ENCODE measurements at regions not wholly inside any gene's neighbourhood (a gene's known extent, or its start where the extent isn't known, plus 50 kb on each side); places are given as distances from the start of the nearest gene placed in this dataset.

- H3K9me3 ChIP-seq (ENCODE audit: low read depth, low read length, poor library complexity, severe bottlenecking): no peaks in the 10 kb centered on the region
- BruUV-seq (replicated peaks): no TSS peak
- CTCF ChIA-PET: no interaction called here
- no peaks in the 10 kb centered on the region for H3K36me3 ChIP-seq (ENCODE audit: insufficient read depth, low read length, poor library complexity, severe bottlenecking)
- no peak overlapping the region for H3K4me3 ChIP-seq (ENCODE audit: low read depth, low read length, poor library complexity, severe bottlenecking)
- TF ChIP-seq EZH2 (IDR thresholded peaks at IDR 0.05; ENCODE audit: borderline replicate concordance, low read depth, low read length, poor library complexity, severe bottlenecking) (no peak), CTCF (conservative IDR thresholded peaks at IDR 0.05; ENCODE audit: low read depth, low read length) (no peak)
- no peaks in the 10 kb centered on the region for H3K4me1 ChIP-seq (ENCODE audit: insufficient read depth, low read length, poor library complexity, severe bottlenecking)
- intact Hi-C loops (cut with micrococcal nuclease; ENCODE audit: unreplicated experiment): no loop called here
- POLR2A ChIA-PET (ENCODE audit: low non-redundant PET): no interaction called here
- no peaks in the 10 kb centered on the region for H3K27me3 ChIP-seq (replicated peaks; ENCODE audit: insufficient read depth, low read depth, low read length, poor library complexity)
- no peak overlapping the region for H3K27ac ChIP-seq (ENCODE audit: low read depth, low read length, poor library complexity, severe bottlenecking)
- no peak for DNase-seq (ENCODE audit: low spot score)
These were observed 70.7 kb upstream of the ANTXRL start for GRCh38 chr10:46216003-46216634.

DNA sequence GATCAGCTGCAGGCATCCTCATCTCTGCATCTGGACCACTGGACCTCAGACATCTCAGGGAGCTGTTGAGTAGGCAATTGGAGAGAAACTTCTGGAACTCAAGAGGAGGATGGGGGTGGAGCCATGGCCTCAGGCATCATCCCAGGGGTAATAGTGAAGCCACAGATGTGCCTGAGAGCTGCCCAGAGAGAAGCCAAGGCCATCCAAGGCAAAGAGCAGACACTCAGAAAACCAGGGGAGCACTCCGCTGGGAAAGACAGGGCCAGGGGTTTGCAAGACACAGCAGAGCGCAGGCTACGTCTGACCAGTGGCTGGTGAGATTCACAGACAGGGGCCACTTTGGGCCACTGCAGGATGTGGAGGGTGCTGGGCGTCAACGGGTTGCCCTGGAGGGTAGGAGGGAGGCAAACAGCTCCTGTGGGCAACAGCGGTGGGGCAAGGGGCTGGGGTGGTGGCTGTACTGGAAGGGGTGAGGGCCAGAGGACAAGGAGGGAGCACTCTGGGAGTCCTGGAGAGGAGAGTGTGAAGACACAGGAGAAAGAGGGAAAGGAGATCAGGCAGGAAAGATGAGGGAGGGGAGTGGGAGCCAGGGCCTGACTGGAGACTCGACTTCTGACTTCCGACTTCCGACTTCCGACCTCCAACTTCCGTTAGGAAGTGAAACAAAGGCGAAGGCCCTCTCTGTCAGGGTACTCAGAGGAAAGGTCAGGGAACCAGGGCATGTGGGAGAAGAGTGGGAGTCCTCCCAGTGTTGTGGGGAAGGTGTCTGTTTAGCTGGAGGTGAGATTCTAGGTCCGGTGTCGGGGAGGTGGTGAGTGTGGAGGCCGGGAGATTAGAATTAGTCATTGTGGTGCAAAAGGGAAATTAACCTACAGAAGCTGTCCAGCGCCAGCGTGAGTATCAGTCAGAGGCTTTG lies 69.7 kb upstream of the ANTXRL start:
- Histone ChIP-seq H3K9me3 (ENCODE audit: low read depth, low read length, poor library complexity, severe bottlenecking) (no peaks in the 10 kb centered on the region), H3K27me3 (replicated peaks; ENCODE audit: insufficient read depth, low read depth, low read length, poor library complexity) (no peaks in the 10 kb centered on the region), H3K36me3 (ENCODE audit: insufficient read depth, low read length, poor library complexity, severe bottlenecking) (no peaks in the 10 kb centered on the region), H3K27ac (ENCODE audit: low read depth, low read length, poor library complexity, severe bottlenecking) (no peak overlapping the region), H3K4me1 (ENCODE audit: insufficient read depth, low read length, poor library complexity, severe bottlenecking) (no peaks in the 10 kb centered on the region), H3K4me3 (ENCODE audit: low read depth, low read length, poor library complexity, severe bottlenecking) (no peak overlapping the region)
- no peak for DNase-seq (ENCODE audit: low spot score)
- ChIA-PET CTCF (no interaction called here), POLR2A (ENCODE audit: low non-redundant PET) (no interaction called here)
- intact Hi-C loops (cut with micrococcal nuclease; ENCODE audit: unreplicated experiment): no loop called here
- no TSS peak for BruUV-seq (replicated peaks)
- TF ChIP-seq EZH2 (IDR thresholded peaks at IDR 0.05; ENCODE audit: borderline replicate concordance, low read depth, low read length, poor library complexity, severe bottlenecking): no peak
- no peak for TF ChIP-seq CTCF (conservative IDR thresholded peaks at IDR 0.05; ENCODE audit: low read depth, low read length)

DNA sequence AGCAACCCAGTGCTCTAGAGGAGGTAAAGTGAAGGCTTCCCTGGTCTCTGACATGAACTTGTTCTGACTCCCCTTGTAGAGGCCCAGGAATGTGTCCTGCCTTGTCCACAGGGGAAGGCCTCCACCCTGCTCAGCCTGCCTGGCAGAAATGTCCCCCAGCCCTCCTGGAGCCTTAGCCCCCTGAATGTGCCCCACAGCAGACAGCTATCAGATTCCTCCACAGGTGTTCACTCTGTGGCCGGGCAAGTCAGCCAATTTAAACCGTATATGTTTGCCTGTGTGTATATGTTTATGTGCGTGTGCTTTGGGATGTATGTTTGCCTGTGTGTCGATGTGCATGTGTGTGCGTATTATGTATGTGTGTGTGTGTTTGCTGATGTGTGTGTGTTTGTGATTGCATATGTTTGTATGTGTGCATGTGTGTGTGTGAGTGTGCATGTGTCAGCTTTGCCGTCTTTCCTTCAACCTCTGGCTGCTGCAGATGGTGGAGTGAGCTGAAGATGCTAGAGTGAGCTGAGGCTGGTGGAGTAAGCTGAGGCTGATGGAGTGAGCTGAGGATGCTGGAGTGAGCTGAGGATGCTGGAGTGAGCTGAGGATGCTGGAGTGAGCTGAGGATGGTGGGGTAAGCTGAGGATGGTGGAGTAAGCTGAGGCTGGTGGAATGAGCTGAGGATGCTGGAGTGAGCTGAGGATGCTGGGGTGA lies 68.9 kb upstream of the ANTXRL start:
- TF ChIP-seq EZH2 (IDR thresholded peaks at IDR 0.05; ENCODE audit: borderline replicate concordance, low read depth, low read length, poor library complexity, severe bottlenecking): no peak
- TF ChIP-seq CTCF (conservative IDR thresholded peaks at IDR 0.05; ENCODE audit: low read depth, low read length): no peak
- POLR2A ChIA-PET (ENCODE audit: low non-redundant PET): no interaction called here
- H3K27ac ChIP-seq (ENCODE audit: low read depth, low read length, poor library complexity, severe bottlenecking): no peak overlapping the region
- no peak for DNase-seq (ENCODE audit: low spot score)
- H3K4me1 ChIP-seq (ENCODE audit: insufficient read depth, low read length, poor library complexity, severe bottlenecking): no peaks in the 10 kb centered on the region
- no TSS peak for BruUV-seq (replicated peaks)
- CTCF ChIA-PET: no interaction called here
- H3K27me3 ChIP-seq (replicated peaks; ENCODE audit: insufficient read depth, low read depth, low read length, poor library complexity): no peaks in the 10 kb centered on the region
- intact Hi-C loops (cut with micrococcal nuclease; ENCODE audit: unreplicated experiment): no loop called here
- H3K36me3 ChIP-seq (ENCODE audit: insufficient read depth, low read length, poor library complexity, severe bottlenecking): no peaks in the 10 kb centered on the region
- H3K9me3 ChIP-seq (ENCODE audit: low read depth, low read length, poor library complexity, severe bottlenecking): no peaks in the 10 kb centered on the region
- H3K4me3 ChIP-seq (ENCODE audit: low read depth, low read length, poor library complexity, severe bottlenecking): no peak overlapping the region

Data from A673 (cell line).